Stimulated activated naive B cell treated with anti-CD40 and anti-IgM and Interleukin-4, amounts not matched to agents 10 μg/mL and 1 μg/mL and 100 μg/mL, for 72 hours (primary cell): ENCODE measurements at regions not wholly inside any gene's neighbourhood (a gene's known extent, or its start where the extent isn't known, plus 50 kb on each side); places are given as distances from the start of the nearest gene placed in this dataset.

Experiments
- ATAC-seq, 2 donors: fragments of 150-1000 bp; cut with Tn5 transposase; replicated peaks; 2 replicates each; pipeline ENCODE4 v1.10.0; 2021; ENCODE audit warnings: moderate library complexity in 1 of 2
- DNase-seq: peaks from one replicate; pipeline ENCODE4 v3.0.0; 2021
- H3K27ac Mint-ChIP-seq: one replicate; pipeline ENCODE4 v1.8.0; 2022; ENCODE audit warnings: mild to moderate bottlenecking, mixed read lengths
- H3K27me3 Mint-ChIP-seq, 2 donors: one replicate each; pipeline ENCODE4 v1.8.0; 2022; ENCODE audit warnings: mixed read lengths in 2 of 2
- H3K36me3 Mint-ChIP-seq, 2 donors: one replicate each; pipeline ENCODE4 v1.8.0; 2022; ENCODE audit warnings: mixed read lengths in 2 of 2, mild to moderate bottlenecking in 1 of 2
- H3K4me1 Mint-ChIP-seq, 2 donors: one replicate each; pipeline ENCODE4 v1.8.0; 2022; ENCODE audit warnings: mixed read lengths in 2 of 2, mild to moderate bottlenecking in 1 of 2
- H3K4me3 Mint-ChIP-seq, 2 donors: one replicate each; pipeline ENCODE4 v1.8.0; 2022; ENCODE audit warnings: mild to moderate bottlenecking in 2 of 2, mixed read lengths in 2 of 2, moderate library complexity in 1 of 2
- H3K9me3 Mint-ChIP-seq, 2 donors: one replicate each; pipeline ENCODE4 v1.8.0; 2022; ENCODE audit warnings: mixed read lengths in 2 of 2, mild to moderate bottlenecking in 1 of 2

- Mint-ChIP-seq H3K9me3 (no peaks in the 10 kb centered on the region), H3K36me3 (no peaks in the 10 kb centered on the region), H3K27me3 (peaks cover 4 to 5% of the 10 kb centered on the region in 2 donors), H3K4me1 (no peaks in the 10 kb centered on the region), H3K27ac (no peak overlapping the region), H3K4me3 (no peak overlapping the region)
- ATAC-seq = no peak
- DNase-seq = no peak
Measured at GRCh38 chr5:98621821-98622220, 151.6 kb upstream of the RGMB start.

GRCh38 chr5:98624145-98624880 lies 149.2 kb upstream of the RGMB start:
- peaks cover 0 to 7% of the 10 kb centered on the region in 2 donors for H3K9me3 Mint-ChIP-seq
- no peak for ATAC-seq
- H3K27ac Mint-ChIP-seq = no peak overlapping the region

GRCh38 chr5:98627121-98627520 lies 146.3 kb upstream of the RGMB start:
- Mint-ChIP-seq H3K4me1 (no peaks in the 10 kb centered on the region), H3K9me3 (peaks cover 0 to 9% of the 10 kb centered on the region in 2 donors), H3K27ac (no peak overlapping the region), H3K27me3 (peaks cover 4 to 5% of the 10 kb centered on the region in 2 donors), H3K4me3 (no peak overlapping the region), H3K36me3 (no peaks in the 10 kb centered on the region)
- DNase-seq (no peak), ATAC-seq (no peak)

More at GRCh38 chr5:98624145-98624880, 149.2 kb upstream of the RGMB start:
- H3K27me3 Mint-ChIP-seq = peaks cover 4 to 5% of the 10 kb centered on the region in 2 donors
- H3K4me1 Mint-ChIP-seq = no peaks in the 10 kb centered on the region
- no peaks in the 10 kb centered on the region for H3K36me3 Mint-ChIP-seq
- no peak overlapping the region for H3K4me3 Mint-ChIP-seq
- no peak for DNase-seq

GRCh38 chr5:98630621-98631020 lies 142.8 kb upstream of the RGMB start:
- DNase-seq = no peak

GRCh38 chr5:98631311-98632054 lies 142.0 kb upstream of the RGMB start:
- H3K4me3 Mint-ChIP-seq = no peak overlapping the region
- H3K27ac Mint-ChIP-seq = no peak overlapping the region
- ATAC-seq = no peak

More at GRCh38 chr5:98630621-98631020, 142.8 kb upstream of the RGMB start:
- H3K9me3 Mint-ChIP-seq = peaks cover 0 to 9% of the 10 kb centered on the region in 2 donors
- no peaks in the 10 kb centered on the region for H3K36me3 Mint-ChIP-seq
- peaks cover 0 to 5% of the 10 kb centered on the region in 2 donors for H3K27me3 Mint-ChIP-seq
- no peak overlapping the region for H3K27ac Mint-ChIP-seq
- no peaks in the 10 kb centered on the region for H3K4me1 Mint-ChIP-seq
- no peak for ATAC-seq
- no peak overlapping the region for H3K4me3 Mint-ChIP-seq

GRCh38 chr5:98635656-98636055 lies 137.8 kb upstream of the RGMB start:
- DNase-seq = no peak
- Mint-ChIP-seq H3K36me3 (no peaks in the 10 kb centered on the region), H3K27me3 (peaks cover 0 to 5% of the 10 kb centered on the region in 2 donors), H3K4me1 (no peaks in the 10 kb centered on the region), H3K4me3 (no peak overlapping the region), H3K9me3 (no peaks in the 10 kb centered on the region), H3K27ac (no peak overlapping the region)
- no peak for ATAC-seq

More at GRCh38 chr5:98631311-98632054, 142.0 kb upstream of the RGMB start:
- Mint-ChIP-seq H3K9me3 (peaks cover 0 to 9% of the 10 kb centered on the region in 2 donors), H3K4me1 (no peaks in the 10 kb centered on the region), H3K36me3 (no peaks in the 10 kb centered on the region), H3K27me3 (peaks cover 0 to 5% of the 10 kb centered on the region in 2 donors)
- DNase-seq = no peak

GRCh38 chr5:98637116-98637515 lies 136.3 kb upstream of the RGMB start:
- no peak overlapping the region for H3K27ac Mint-ChIP-seq

GRCh38 chr5:98637557-98637956 lies 135.9 kb upstream of the RGMB start:
- Mint-ChIP-seq H3K4me3 (no peak overlapping the region), H3K36me3 (no peaks in the 10 kb centered on the region), H3K27ac (no peak overlapping the region), H3K27me3 (peaks cover 0 to 5% of the 10 kb centered on the region in 2 donors), H3K9me3 (no peaks in the 10 kb centered on the region), H3K4me1 (no peaks in the 10 kb centered on the region)
- ATAC-seq (no peak), DNase-seq (no peak)

More at GRCh38 chr5:98637116-98637515, 136.3 kb upstream of the RGMB start:
- Mint-ChIP-seq H3K4me3 (no peak overlapping the region), H3K4me1 (no peaks in the 10 kb centered on the region), H3K27me3 (peaks cover 0 to 5% of the 10 kb centered on the region in 2 donors), H3K9me3 (no peaks in the 10 kb centered on the region), H3K36me3 (no peaks in the 10 kb centered on the region)
- ATAC-seq = no peak
- no peak for DNase-seq

GRCh38 chr5:98638111-98638510 lies 135.4 kb upstream of the RGMB start:
- Mint-ChIP-seq H3K4me1 (no peaks in the 10 kb centered on the region), H3K9me3 (no peaks in the 10 kb centered on the region), H3K4me3 (no peak overlapping the region), H3K27ac (no peak overlapping the region), H3K27me3 (peaks cover 0 to 5% of the 10 kb centered on the region in 2 donors), H3K36me3 (no peaks in the 10 kb centered on the region)
- DNase-seq (no peak), ATAC-seq (no peak)

- Mint-ChIP-seq H3K36me3 (no peaks in the 10 kb centered on the region), H3K4me1 (no peaks in the 10 kb centered on the region), H3K4me3 (no peak overlapping the region), H3K27me3 (peaks cover 0 to 5% of the 10 kb centered on the region in 2 donors), H3K27ac (no peak overlapping the region), H3K9me3 (no peaks in the 10 kb centered on the region)
- ATAC-seq = no peak
- no peak for DNase-seq
Measured at GRCh38 chr5:98638701-98639100, 134.8 kb upstream of the RGMB start.

GRCh38 chr5:98639274-98639673 lies 134.2 kb upstream of the RGMB start:
- H3K9me3 Mint-ChIP-seq = no peaks in the 10 kb centered on the region
- no peak overlapping the region for H3K4me3 Mint-ChIP-seq
- no peaks in the 10 kb centered on the region for H3K36me3 Mint-ChIP-seq
- H3K27ac Mint-ChIP-seq = no peak overlapping the region
- H3K4me1 Mint-ChIP-seq = no peaks in the 10 kb centered on the region
- peaks cover 0 to 5% of the 10 kb centered on the region in 2 donors for H3K27me3 Mint-ChIP-seq
- ATAC-seq (no peak), DNase-seq (no peak)

GRCh38 chr5:98641671-98642070 lies 131.8 kb upstream of the RGMB start:
- no peak for ATAC-seq
- Mint-ChIP-seq H3K4me1 (no peaks in the 10 kb centered on the region), H3K9me3 (peaks cover 0 to 1% of the 10 kb centered on the region in 2 donors)

GRCh38 chr5:98643569-98643968 lies 129.9 kb upstream of the RGMB start:
- Mint-ChIP-seq H3K4me1 (no peaks in the 10 kb centered on the region), H3K27ac (no peak overlapping the region), H3K9me3 (peaks cover 0 to 1% of the 10 kb centered on the region in 2 donors), H3K27me3 (no peaks in the 10 kb centered on the region), H3K36me3 (no peaks in the 10 kb centered on the region), H3K4me3 (no peak overlapping the region)
- ATAC-seq = no peak
- no peak for DNase-seq

More at GRCh38 chr5:98641671-98642070, 131.8 kb upstream of the RGMB start:
- no peak overlapping the region for H3K4me3 Mint-ChIP-seq
- no peak overlapping the region for H3K27ac Mint-ChIP-seq
- H3K36me3 Mint-ChIP-seq = no peaks in the 10 kb centered on the region
- H3K27me3 Mint-ChIP-seq = no peaks in the 10 kb centered on the region
- DNase-seq = no peak

GRCh38 chr5:98651715-98652114 lies 121.7 kb upstream of the RGMB start:
- Mint-ChIP-seq H3K4me3 (no peak overlapping the region), H3K27ac (no peak overlapping the region), H3K27me3 (peaks cover 0 to 3% of the 10 kb centered on the region in 2 donors), H3K4me1 (no peaks in the 10 kb centered on the region), H3K9me3 (peaks cover 0 to 4% of the 10 kb centered on the region in 2 donors), H3K36me3 (no peaks in the 10 kb centered on the region)
- DNase-seq (no peak), ATAC-seq (no peak)
